ENCODE measurements at regions not wholly inside any gene's neighbourhood (a gene's known extent, or its start where the extent isn't known, plus 50 kb on each side); places are given as distances from the start of the nearest gene placed in this dataset.

GRCh38 chr2:41903474-41904135, 144.2 kb upstream of the PKDCC start:
- no peak for TF ChIP-seq CTCF (conservative IDR thresholded peaks at IDR 0.05)
- TF ChIP-seq ZFX (IDR thresholded peaks at IDR 0.05): no peak
